GM21381 (cell line): ENCODE measurements at regions not wholly inside any gene's neighbourhood (a gene's known extent, or its start where the extent isn't known, plus 50 kb on each side); places are given as distances from the start of the nearest gene placed in this dataset.
"Not testable (repeated sequence)": the region's sequence is repeated elsewhere in the genome, so short reads cannot be mapped to it uniquely, and the experiment has no call there.

Experiments used
- ATAC-seq: cut with Tn5 transposase; IDR thresholded peaks from one replicate; pipeline ENCODE4 v1.9.1; 2021; ENCODE audit warnings: mild to moderate bottlenecking, moderate library complexity; ENCODE audit not compliant: unreplicated experiment

GRCh38 chr7:153983186-153983585 is 69.0 kb upstream of the DPP6 start:
- ATAC-seq, result not testable (repeated sequence)

- ATAC-seq, result not testable (repeated sequence)
Observed at GRCh38 chr7:153989066-153989627, 63.1 kb upstream of the DPP6 start.

- ATAC-seq, result not testable (repeated sequence)
Observed at GRCh38 chr7:153989742-153990425, 62.3 kb upstream of the DPP6 start.

GRCh38 chr7:153991471-153991870 is 60.7 kb upstream of the DPP6 start:
- ATAC-seq, result not testable (repeated sequence)

- ATAC-seq, result not testable (repeated sequence)
Observed at GRCh38 chr7:153993402-153993801, 58.8 kb upstream of the DPP6 start.

- not testable (repeated sequence) for ATAC-seq
Observed at GRCh38 chr7:153998896-153999295, 53.3 kb upstream of the DPP6 start.
